Activated naive CD8-positive, alpha-beta T cell treated with anti-CD3 and anti-CD28 coated beads, Interleukin-2, amount 50 U/mL, for 24 hours (primary cell): ENCODE measurements at regions not wholly inside any gene's neighbourhood (a gene's known extent, or its start where the extent isn't known, plus 50 kb on each side); places are given as distances from the start of the nearest gene placed in this dataset.

Experiments
- ATAC-seq: fragments of 150-1000 bp; cut with Tn5 transposase; one replicate; pipeline ENCODE4 v1.10.0; 2021
- DNase-seq: peaks from one replicate; pipeline ENCODE4 v3.0.0; 2021
- H3K27ac Mint-ChIP-seq: one replicate; pipeline ENCODE4 v1.8.0; 2021; ENCODE audit warnings: mild to moderate bottlenecking, mixed read lengths
- H3K27me3 Mint-ChIP-seq: one replicate; pipeline ENCODE4 v1.8.0; 2021; ENCODE audit warnings: mixed read lengths
- H3K36me3 Mint-ChIP-seq: one replicate; pipeline ENCODE4 v1.8.0; 2021; ENCODE audit warnings: low read depth, mixed read lengths
- H3K4me1 Mint-ChIP-seq: one replicate; pipeline ENCODE4 v1.8.0; 2021; ENCODE audit warnings: mixed read lengths
- H3K4me3 Mint-ChIP-seq: one replicate; pipeline ENCODE4 v1.8.0; 2021; ENCODE audit warnings: mild to moderate bottlenecking, moderate library complexity, mixed read lengths
- H3K9me3 Mint-ChIP-seq: one replicate; pipeline ENCODE4 v1.8.0; 2021; ENCODE audit warnings: mixed read lengths

DNA sequence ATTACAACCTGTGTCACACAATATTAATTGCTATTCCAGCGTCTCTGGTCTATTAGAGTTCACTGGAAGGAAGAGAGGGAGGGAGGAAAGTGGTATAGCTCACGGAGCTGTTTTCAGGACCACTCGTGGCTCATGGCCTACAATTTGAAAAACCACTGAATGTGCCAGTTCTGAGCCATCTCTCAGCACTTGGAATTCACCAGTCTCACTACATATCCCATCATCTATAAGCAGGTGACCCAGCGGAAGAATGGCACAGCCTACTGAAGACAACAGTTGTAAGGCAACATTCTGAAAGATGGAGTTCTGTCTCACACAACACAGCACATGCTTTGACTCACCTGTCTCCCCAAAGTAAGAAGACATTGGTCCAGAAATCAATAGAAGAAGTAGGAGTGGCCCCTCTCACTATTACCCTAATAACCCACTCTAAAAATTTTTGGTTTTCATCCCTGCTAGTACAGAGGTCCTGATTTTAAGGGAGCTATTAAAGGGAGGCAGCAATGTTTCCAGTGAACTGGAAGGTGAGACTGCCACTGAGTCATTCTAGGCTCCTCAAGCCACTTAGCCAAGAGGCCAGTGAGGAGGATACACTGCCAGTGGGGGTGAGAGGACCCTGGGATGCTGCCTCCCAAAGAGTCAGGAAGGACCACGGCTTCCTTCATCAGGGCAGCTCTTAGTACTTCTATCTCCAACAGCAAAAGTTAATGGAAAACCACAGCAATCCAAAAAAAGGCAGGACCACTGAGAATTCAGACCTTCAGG is 50.0 kb upstream of the DOCK9 start:
- DNase-seq (no peak), ATAC-seq (no peak)
- no peaks in the 10 kb centered on the region for H3K27me3 Mint-ChIP-seq
- peak overlapping the region; percentile 75 for H3K27ac Mint-ChIP-seq
- peaks cover 78% of the 10 kb centered on the region for H3K4me1 Mint-ChIP-seq
- no peaks in the 10 kb centered on the region for H3K9me3 Mint-ChIP-seq
- no peak overlapping the region for H3K4me3 Mint-ChIP-seq
- H3K36me3 Mint-ChIP-seq = no peaks in the 10 kb centered on the region

GRCh38 chr13:99028890-99029289 is 51.0 kb upstream of the DOCK9 start:
- Mint-ChIP-seq H3K27ac (no peak overlapping the region), H3K4me3 (no peak overlapping the region), H3K4me1 (peaks cover 77% of the 10 kb centered on the region), H3K36me3 (no peaks in the 10 kb centered on the region), H3K9me3 (no peaks in the 10 kb centered on the region), H3K27me3 (no peaks in the 10 kb centered on the region)
- DNase-seq (peak; percentile 41), ATAC-seq (peak; percentile 29)

- H3K27me3 Mint-ChIP-seq = no peaks in the 10 kb centered on the region
- no peaks in the 10 kb centered on the region for H3K36me3 Mint-ChIP-seq
- H3K4me3 Mint-ChIP-seq = no peak overlapping the region
- no peak overlapping the region for H3K27ac Mint-ChIP-seq
- H3K9me3 Mint-ChIP-seq = no peaks in the 10 kb centered on the region
- DNase-seq (no peak), ATAC-seq (no peak)
- peaks cover 74% of the 10 kb centered on the region for H3K4me1 Mint-ChIP-seq
Observed at GRCh38 chr13:99029576-99029975, 51.7 kb upstream of the DOCK9 start.

DNA sequence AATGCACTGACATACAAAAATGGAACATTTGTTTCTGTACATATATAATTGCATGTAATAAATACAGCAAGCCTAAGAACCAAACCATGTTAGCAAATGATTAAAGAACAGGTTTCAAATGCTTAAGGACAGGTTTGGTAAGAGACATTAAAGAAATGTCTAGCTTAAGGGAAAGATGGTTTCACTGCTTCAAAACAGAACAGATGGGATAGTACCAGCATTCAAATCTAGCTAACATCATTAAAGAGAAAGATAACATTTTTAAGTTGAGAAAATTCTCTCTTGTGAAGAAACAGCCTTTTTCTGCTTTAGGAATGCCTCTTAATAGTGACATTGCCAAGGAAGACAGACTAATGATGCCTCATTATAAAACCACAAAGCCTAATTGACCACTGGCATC is 52.5 kb upstream of the DOCK9 start:
- H3K27me3 Mint-ChIP-seq = no peaks in the 10 kb centered on the region
- ATAC-seq (no peak), DNase-seq (no peak)
- H3K4me3 Mint-ChIP-seq = no peak overlapping the region
- H3K9me3 Mint-ChIP-seq = peaks cover 3% of the 10 kb centered on the region
- H3K4me1 Mint-ChIP-seq = peaks cover 67% of the 10 kb centered on the region
- peaks cover 1% of the 10 kb centered on the region for H3K36me3 Mint-ChIP-seq
- H3K27ac Mint-ChIP-seq = no peak overlapping the region

DNA sequence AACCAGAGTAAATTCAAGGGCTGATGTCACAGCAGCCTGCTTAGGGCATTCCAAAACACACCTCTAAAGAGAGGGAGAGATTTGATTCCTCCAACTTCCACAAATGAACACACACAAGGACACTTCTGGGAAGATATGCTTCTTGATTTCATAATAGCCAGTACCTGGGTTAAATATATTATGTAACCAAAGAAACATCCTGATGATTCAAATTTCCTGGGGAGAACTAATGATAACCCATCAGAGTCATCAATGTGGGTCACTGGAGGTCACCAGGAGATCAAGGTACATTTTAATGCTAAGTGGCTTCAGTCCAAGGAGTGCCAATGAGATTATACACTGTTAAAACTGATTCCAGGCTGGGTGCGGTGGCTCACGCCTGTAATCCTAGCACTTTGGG is 54.0 kb upstream of the DOCK9 start:
- no peaks in the 10 kb centered on the region for H3K27me3 Mint-ChIP-seq
- DNase-seq (no peak), ATAC-seq (no peak)
- no peak overlapping the region for H3K4me3 Mint-ChIP-seq
- no peak overlapping the region for H3K27ac Mint-ChIP-seq
- peaks cover 7% of the 10 kb centered on the region for H3K36me3 Mint-ChIP-seq
- peaks cover 52% of the 10 kb centered on the region for H3K4me1 Mint-ChIP-seq
- H3K9me3 Mint-ChIP-seq = peaks cover 8% of the 10 kb centered on the region

GRCh38 chr13:99033814-99034213 is 56.0 kb upstream of the DOCK9 start:
- Mint-ChIP-seq H3K4me3 (no peak overlapping the region), H3K36me3 (peaks cover 8% of the 10 kb centered on the region), H3K9me3 (peaks cover 8% of the 10 kb centered on the region), H3K27ac (no peak overlapping the region), H3K4me1 (peaks cover 38% of the 10 kb centered on the region), H3K27me3 (no peaks in the 10 kb centered on the region)
- ATAC-seq = peak; percentile 69
- DNase-seq = no peak

- ATAC-seq (no peak), DNase-seq (no peak)
- Mint-ChIP-seq H3K27ac (no peak overlapping the region), H3K4me3 (no peak overlapping the region), H3K27me3 (no peaks in the 10 kb centered on the region), H3K36me3 (peaks cover 9% of the 10 kb centered on the region), H3K9me3 (peaks cover 8% of the 10 kb centered on the region), H3K4me1 (peaks cover 39% of the 10 kb centered on the region)
Observed at GRCh38 chr13:99034333-99035085, 56.6 kb upstream of the DOCK9 start.

GRCh38 chr13:99035715-99036114 is 57.9 kb upstream of the DOCK9 start:
- Mint-ChIP-seq H3K4me3 (no peak overlapping the region), H3K27ac (no peak overlapping the region), H3K9me3 (peaks cover 8% of the 10 kb centered on the region), H3K27me3 (no peaks in the 10 kb centered on the region), H3K36me3 (peaks cover 9% of the 10 kb centered on the region), H3K4me1 (peaks cover 37% of the 10 kb centered on the region)
- ATAC-seq (no peak), DNase-seq (no peak)

DNA sequence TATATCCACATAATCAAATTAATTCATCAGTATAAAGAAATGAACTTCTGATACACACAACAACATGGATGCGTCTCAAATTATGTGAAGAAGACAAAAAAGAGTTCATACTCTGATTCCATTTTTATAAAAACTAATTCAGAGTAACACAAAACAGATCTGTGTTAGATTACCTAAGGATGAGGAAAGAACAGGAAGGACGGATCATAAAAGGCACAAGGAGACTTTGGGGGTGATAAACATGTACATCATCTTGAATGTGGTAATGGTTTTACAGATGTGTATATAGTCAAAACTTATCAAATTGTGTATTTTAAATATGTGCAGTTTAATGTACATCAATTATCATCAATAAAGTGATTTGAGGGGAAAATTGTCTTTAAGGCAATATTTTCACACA is 59.9 kb upstream of the DOCK9 start:
- H3K27me3 Mint-ChIP-seq = no peaks in the 10 kb centered on the region
- H3K36me3 Mint-ChIP-seq = peaks cover 9% of the 10 kb centered on the region
- DNase-seq = no peak
- H3K27ac Mint-ChIP-seq = no peak overlapping the region
- H3K9me3 Mint-ChIP-seq = peaks cover 8% of the 10 kb centered on the region
- no peak overlapping the region for H3K4me3 Mint-ChIP-seq
- no peak for ATAC-seq
- peaks cover 53% of the 10 kb centered on the region for H3K4me1 Mint-ChIP-seq

DNA sequence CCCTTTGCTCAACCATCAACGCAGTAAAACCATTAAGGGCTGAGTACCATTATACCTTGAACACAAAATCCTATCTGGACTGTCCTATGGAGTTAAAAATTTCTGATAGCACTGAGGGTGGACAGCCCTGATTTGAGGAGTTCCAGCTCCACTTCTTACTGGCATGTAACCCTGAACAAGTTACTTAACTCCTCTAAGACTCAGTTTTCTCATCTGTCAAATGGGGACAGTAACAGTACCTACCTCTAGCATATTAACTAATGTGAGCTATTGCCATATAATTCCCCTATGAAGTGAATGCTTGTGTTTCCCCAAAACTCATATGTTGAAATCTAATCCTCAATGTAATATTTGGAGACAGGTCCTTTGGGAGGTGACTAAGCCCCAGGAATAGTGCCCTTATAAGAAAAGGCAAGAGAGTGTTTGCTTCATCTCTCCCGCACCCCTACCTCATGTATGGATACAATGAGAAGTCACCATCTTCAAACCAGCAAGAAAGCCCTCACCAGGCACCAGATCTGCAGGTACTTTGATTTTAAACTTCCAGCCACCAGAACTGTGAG is 61.9 kb upstream of the DOCK9 start:
- DNase-seq (no peak), ATAC-seq (no peak)
- Mint-ChIP-seq H3K27me3 (no peaks in the 10 kb centered on the region), H3K4me1 (peaks cover 63% of the 10 kb centered on the region), H3K36me3 (peaks cover 9% of the 10 kb centered on the region), H3K9me3 (peaks cover 8% of the 10 kb centered on the region), H3K4me3 (no peak overlapping the region), H3K27ac (no peak overlapping the region)

- Mint-ChIP-seq H3K9me3 (peaks cover 4% of the 10 kb centered on the region), H3K27me3 (no peaks in the 10 kb centered on the region), H3K36me3 (peaks cover 5% of the 10 kb centered on the region), H3K27ac (no peak overlapping the region), H3K4me1 (peaks cover 71% of the 10 kb centered on the region), H3K4me3 (no peak overlapping the region)
- DNase-seq (no peak), ATAC-seq (no peak)
Observed at GRCh38 chr13:99040536-99041131, 62.8 kb upstream of the DOCK9 start.

DNA sequence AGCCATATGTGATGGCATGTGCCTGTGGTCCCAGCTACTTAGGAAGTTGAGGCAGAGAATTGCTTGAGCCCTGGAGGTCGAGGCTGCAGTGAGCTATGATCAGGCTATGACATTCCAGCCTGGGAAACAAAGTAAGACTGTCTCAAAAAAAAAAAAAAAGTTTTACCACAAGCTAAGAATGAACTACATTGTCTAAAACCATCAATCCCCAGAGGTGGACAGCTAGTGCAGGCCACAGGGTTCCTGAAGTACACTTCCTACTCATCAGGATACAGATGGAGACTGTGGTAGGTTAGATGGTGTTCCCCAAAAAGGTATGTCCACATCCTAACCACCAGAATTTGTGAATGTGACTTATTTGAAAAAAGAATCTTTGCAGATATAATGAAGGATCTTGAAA is 63.5 kb upstream of the DOCK9 start:
- ATAC-seq = no peak
- peak overlapping the region; percentile 19 for H3K4me3 Mint-ChIP-seq
- DNase-seq = no peak
- peaks cover 78% of the 10 kb centered on the region for H3K4me1 Mint-ChIP-seq
- no peaks in the 10 kb centered on the region for H3K27me3 Mint-ChIP-seq
- H3K9me3 Mint-ChIP-seq = no peaks in the 10 kb centered on the region
- H3K27ac Mint-ChIP-seq = peak overlapping the region; percentile 54
- peaks cover 2% of the 10 kb centered on the region for H3K36me3 Mint-ChIP-seq

- peaks cover 2% of the 10 kb centered on the region for H3K36me3 Mint-ChIP-seq
- peak overlapping the region; percentile 19 for H3K4me3 Mint-ChIP-seq
- DNase-seq (no peak), ATAC-seq (peak; percentile 47)
- peak overlapping the region; percentile 54 for H3K27ac Mint-ChIP-seq
- H3K4me1 Mint-ChIP-seq = peaks cover 83% of the 10 kb centered on the region
- H3K27me3 Mint-ChIP-seq = no peaks in the 10 kb centered on the region
- no peaks in the 10 kb centered on the region for H3K9me3 Mint-ChIP-seq
Observed at GRCh38 chr13:99041788-99042187, 63.9 kb upstream of the DOCK9 start.

DNA sequence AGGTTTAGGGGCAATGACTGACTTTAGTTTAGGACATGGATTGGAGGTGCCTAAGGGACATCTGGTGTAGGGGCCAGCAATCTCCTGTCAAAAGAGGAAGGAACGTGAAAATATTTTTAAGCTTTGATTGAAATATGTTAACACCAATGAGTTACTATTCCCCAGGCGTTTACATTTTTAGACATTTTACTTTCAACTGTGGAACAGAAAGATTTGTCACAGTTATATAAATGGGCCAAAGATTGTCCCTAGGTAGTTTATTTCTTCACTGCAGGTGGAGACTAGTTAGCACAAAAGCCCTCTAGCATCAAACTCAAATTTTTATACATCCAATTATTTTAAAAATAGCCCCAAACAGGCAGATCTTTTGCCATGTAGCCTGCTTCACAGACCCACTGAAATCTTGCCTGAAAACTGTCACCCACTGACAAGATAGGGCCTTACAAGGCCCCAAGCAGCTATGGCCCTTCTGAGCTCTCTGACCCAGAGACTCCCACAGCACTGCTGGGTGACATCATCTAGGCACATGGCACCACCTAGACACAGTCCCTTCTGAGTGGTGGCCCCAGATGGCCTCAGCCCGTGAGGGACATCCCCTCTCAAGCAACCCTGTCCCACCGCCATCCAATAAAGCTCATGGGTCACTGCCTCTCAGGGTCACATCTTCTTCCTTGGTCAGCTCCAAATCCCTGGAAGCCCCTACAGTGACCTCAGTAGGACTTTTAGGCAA is 64.8 kb upstream of the DOCK9 start:
- H3K36me3 Mint-ChIP-seq = peaks cover 2% of the 10 kb centered on the region
- peaks cover 86% of the 10 kb centered on the region for H3K4me1 Mint-ChIP-seq
- no peak for DNase-seq
- no peaks in the 10 kb centered on the region for H3K27me3 Mint-ChIP-seq
- H3K9me3 Mint-ChIP-seq = no peaks in the 10 kb centered on the region
- H3K27ac Mint-ChIP-seq = peak overlapping the region; percentile 54
- no peak for ATAC-seq
- H3K4me3 Mint-ChIP-seq = peak overlapping the region; percentile 5
